SU-DHL-6 (cell line): ENCODE measurements at regions not wholly inside any gene's neighbourhood (a gene's known extent, or its start where the extent isn't known, plus 50 kb on each side); places are given as distances from the start of the nearest gene placed in this dataset.

Experiments used
- H2AFZ ChIP-seq: fragments of 200-600 bp; sonication (generic); 2 replicates; pipeline ENCODE4 v1.6.1; 2014; ENCODE audit warnings: low read depth, mild to moderate bottlenecking, moderate library complexity, mixed read lengths, antibody characterized with exemption, low read length; ENCODE audit not compliant: severe bottlenecking
- H3F3A ChIP-seq: fragments of 200-600 bp; shearing (Covaris generic); 2 replicates; pipeline ENCODE4 v1.6.0; 2016; ENCODE audit warnings: antibody characterized with exemption, mild to moderate bottlenecking; ENCODE audit not compliant: insufficient read depth
- H3K27ac ChIP-seq: fragments of 200-600 bp; sonication (generic); 2 replicates; pipeline ENCODE4 v1.5.1; 2016; ENCODE audit warnings: low read depth, mild to moderate bottlenecking, low read length, moderate library complexity, mixed read lengths
- H3K27me3 ChIP-seq: fragments of 200-600 bp; sonication (generic), shearing (Covaris generic); 2 replicates; pipeline ENCODE4 v1.6.0; 2014; ENCODE audit warnings: mild to moderate bottlenecking, low read length
- H3K36me3 ChIP-seq: fragments of 200-600 bp; sonication (generic); 2 replicates; pipeline ENCODE4 v1.6.1; 2014; ENCODE audit warnings: mild to moderate bottlenecking, low read length, mixed read lengths
- H3K4me2 ChIP-seq: fragments of 300-600, 200-600 bp; shearing (Covaris generic), sonication (generic); 2 replicates; pipeline ENCODE4 v1.6.0; 2014; ENCODE audit warnings: low read length, low read depth, mild to moderate bottlenecking; ENCODE audit not compliant: poor library complexity, severe bottlenecking
- H3K4me3 ChIP-seq: fragments of 200-600 bp; sonication (generic); 2 replicates; pipeline ENCODE4 v1.5.1; 2014; ENCODE audit warnings: antibody characterized with exemption, low read length, mild to moderate bottlenecking, mixed read lengths; ENCODE audit not compliant: insufficient read depth, poor library complexity, severe bottlenecking
- H3K79me2 ChIP-seq: fragments of 200-600 bp; sonication (generic); 2 replicates; pipeline ENCODE4 v1.6.1; 2014; ENCODE audit warnings: mild to moderate bottlenecking, low read length, moderate library complexity; ENCODE audit not compliant: insufficient read depth
- H3K9ac ChIP-seq: fragments of 200-600 bp; sonication (generic); 2 replicates; pipeline ENCODE4 v1.7.0; 2014; ENCODE audit warnings: mild to moderate bottlenecking, low read length
- H3K9me2 ChIP-seq: fragments of 200-600 bp; sonication (generic); replicated peaks from 2 replicates; pipeline ENCODE4 v1.6.1; 2014; ENCODE audit warnings: low read length; ENCODE audit not compliant: insufficient read depth
- H3K9me3 ChIP-seq: fragments of 200-600 bp; sonication (generic); 2 replicates; pipeline ENCODE4 v1.6.1; 2014; ENCODE audit warnings: low read length, mixed read lengths; ENCODE audit not compliant: insufficient read depth
- H4K20me1 ChIP-seq: fragments of 200-600 bp; sonication (generic); 2 replicates; pipeline ENCODE4 v1.6.1; 2014; ENCODE audit warnings: low read depth, mild to moderate bottlenecking, antibody characterized with exemption, low read length, moderate library complexity, mixed read lengths
- EZH2phosphoT487 ChIP-seq: fragments of 200-600 bp; sonication (generic), shearing (Covaris generic); conservative IDR thresholded peaks from 2 replicates; pipeline ENCODE4 v1.6.1; 2018; ENCODE audit warnings: mild to moderate bottlenecking, antibody characterized with exemption, low read length, moderate library complexity, mixed read lengths
- TF ChIP-seq, protein P1 (sequence below): fragments of 200-600 bp; sonication (generic); IDR thresholded peaks from one replicate; pipeline ENCODE4 v1.5.1; 2017; ENCODE audit warnings: antibody characterized with exemption, mild to moderate bottlenecking, low read length, moderate library complexity; ENCODE audit not compliant: insufficient read depth, poor library complexity, severe bottlenecking

DNA sequence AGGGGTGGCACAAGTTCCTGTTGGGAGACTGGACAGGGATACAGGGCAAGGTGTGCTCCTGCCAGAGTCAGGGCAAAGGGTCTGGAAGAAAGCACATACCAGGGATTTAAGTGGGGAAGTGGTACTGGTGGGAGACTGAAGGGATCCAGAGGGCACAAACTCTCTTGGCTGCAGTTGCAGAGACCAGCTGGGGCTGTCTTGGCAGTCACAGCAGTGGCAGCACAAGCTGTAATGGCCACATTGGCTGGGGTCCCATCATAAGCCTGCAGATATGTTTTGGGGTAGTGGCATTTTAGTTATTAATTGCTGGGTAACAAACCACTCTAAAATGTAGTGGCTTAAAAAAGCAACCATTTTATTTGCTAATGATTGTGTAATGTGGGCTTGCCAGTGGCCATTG lies 492.2 kb downstream of the ENC1 start:
- Histone ChIP-seq H4K20me1 (no peaks in the 10 kb centered on the region), H3K27ac (no peak overlapping the region), H3K36me3 (no peaks in the 10 kb centered on the region), H3K27me3 (no peaks in the 10 kb centered on the region), H2AFZ (no peak overlapping the region), H3F3A (no peaks in the 10 kb centered on the region), H3K9me3 (no peaks in the 10 kb centered on the region), H3K4me2 (no peak overlapping the region), H3K9ac (no peak overlapping the region), H3K79me2 (no peaks in the 10 kb centered on the region), H3K4me3 (no peak overlapping the region), H3K9me2 (no peaks in the 10 kb centered on the region)
- TF ChIP-seq, protein P1, sequence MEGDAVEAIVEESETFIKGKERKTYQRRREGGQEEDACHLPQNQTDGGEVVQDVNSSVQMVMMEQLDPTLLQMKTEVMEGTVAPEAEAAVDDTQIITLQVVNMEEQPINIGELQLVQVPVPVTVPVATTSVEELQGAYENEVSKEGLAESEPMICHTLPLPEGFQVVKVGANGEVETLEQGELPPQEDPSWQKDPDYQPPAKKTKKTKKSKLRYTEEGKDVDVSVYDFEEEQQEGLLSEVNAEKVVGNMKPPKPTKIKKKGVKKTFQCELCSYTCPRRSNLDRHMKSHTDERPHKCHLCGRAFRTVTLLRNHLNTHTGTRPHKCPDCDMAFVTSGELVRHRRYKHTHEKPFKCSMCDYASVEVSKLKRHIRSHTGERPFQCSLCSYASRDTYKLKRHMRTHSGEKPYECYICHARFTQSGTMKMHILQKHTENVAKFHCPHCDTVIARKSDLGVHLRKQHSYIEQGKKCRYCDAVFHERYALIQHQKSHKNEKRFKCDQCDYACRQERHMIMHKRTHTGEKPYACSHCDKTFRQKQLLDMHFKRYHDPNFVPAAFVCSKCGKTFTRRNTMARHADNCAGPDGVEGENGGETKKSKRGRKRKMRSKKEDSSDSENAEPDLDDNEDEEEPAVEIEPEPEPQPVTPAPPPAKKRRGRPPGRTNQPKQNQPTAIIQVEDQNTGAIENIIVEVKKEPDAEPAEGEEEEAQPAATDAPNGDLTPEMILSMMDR, result no peak
- TF ChIP-seq EZH2phosphoT487, result no peak

DNA sequence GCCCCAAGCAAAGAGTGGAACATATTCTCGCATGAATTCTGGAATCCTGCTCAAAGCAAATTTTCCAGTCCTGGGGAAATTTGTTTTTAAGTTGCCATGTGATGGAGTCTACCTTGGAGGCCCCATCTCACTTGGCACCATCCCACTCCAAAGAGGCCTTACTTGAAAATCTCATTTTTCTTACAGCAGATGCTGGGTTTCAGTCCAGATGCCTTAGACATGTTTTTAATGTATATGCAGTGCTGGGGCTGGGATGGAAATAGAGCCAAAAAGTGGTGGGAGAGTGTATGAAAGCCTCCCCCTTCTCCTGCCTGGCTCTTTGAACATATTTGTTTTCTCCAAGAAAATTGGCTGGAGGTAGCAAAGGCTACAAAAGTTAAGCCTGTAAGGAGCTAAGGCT lies 493.7 kb downstream of the ENC1 start:
- Histone ChIP-seq H3K9ac (no peak overlapping the region), H4K20me1 (no peaks in the 10 kb centered on the region), H3K4me2 (no peak overlapping the region), H3K4me3 (no peak overlapping the region), H3K9me2 (no peaks in the 10 kb centered on the region), H3K27ac (no peak overlapping the region), H3K79me2 (no peaks in the 10 kb centered on the region), H3K9me3 (no peaks in the 10 kb centered on the region), H3F3A (no peaks in the 10 kb centered on the region), H3K36me3 (no peaks in the 10 kb centered on the region), H2AFZ (no peak overlapping the region), H3K27me3 (no peaks in the 10 kb centered on the region)
- no peak for TF ChIP-seq EZH2phosphoT487
- TF ChIP-seq, protein P1, result no peak

DNA sequence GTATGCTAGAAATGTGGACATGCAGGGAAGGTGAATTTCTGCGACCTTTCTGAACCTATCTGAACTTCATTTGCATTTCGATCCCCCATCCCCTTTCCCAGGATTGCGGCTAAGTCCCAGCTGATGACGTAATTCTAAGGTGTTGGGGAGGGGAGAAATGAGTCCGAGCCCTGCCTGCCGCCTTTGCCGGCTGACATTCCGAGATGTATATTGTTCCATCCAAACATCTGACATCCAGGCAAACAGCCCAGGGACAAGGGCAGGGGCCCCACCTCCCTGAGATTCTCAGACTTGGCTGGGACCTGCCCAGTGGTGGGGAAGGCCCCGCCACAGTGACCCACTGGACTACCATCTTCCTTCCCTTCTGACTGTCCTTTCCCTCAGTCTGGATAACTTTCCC lies 494.6 kb downstream of the ENC1 start:
- Histone ChIP-seq H3K79me2 (no peaks in the 10 kb centered on the region), H3K9me3 (no peaks in the 10 kb centered on the region), H3K4me2 (no peak overlapping the region), H3K27me3 (no peaks in the 10 kb centered on the region), H3K4me3 (no peak overlapping the region), H3K27ac (no peak overlapping the region), H3F3A (no peaks in the 10 kb centered on the region), H4K20me1 (no peaks in the 10 kb centered on the region), H3K9me2 (no peaks in the 10 kb centered on the region), H3K36me3 (no peaks in the 10 kb centered on the region), H3K9ac (no peak overlapping the region), H2AFZ (no peak overlapping the region)
- TF ChIP-seq, protein P1, result no peak
- TF ChIP-seq EZH2phosphoT487, result no peak
